GM12865 (cell line): ENCODE measurements at regions not wholly inside any gene's neighbourhood (a gene's known extent, or its start where the extent isn't known, plus 50 kb on each side); places are given as distances from the start of the nearest gene placed in this dataset.

Source experiments
- DNase-seq: peaks from one replicate; pipeline ENCODE4 v3.0.0; 2010; ENCODE audit warnings: low read depth
- H3K4me3 ChIP-seq: 2 replicates; pipeline ENCODE4 v1.5.1; 2011; ENCODE audit warnings: mild to moderate bottlenecking, low read depth, low read length, control low read depth
- TF ChIP-seq, protein P1 (sequence below): IDR thresholded peaks from 2 replicates; pipeline ENCODE4 v1.5.1; 2011; ENCODE audit warnings: low read length, control low read depth, low read depth, inconsistent platforms; ENCODE audit not compliant: insufficient read depth; ENCODE audit errors: missing control alignments

DNA sequence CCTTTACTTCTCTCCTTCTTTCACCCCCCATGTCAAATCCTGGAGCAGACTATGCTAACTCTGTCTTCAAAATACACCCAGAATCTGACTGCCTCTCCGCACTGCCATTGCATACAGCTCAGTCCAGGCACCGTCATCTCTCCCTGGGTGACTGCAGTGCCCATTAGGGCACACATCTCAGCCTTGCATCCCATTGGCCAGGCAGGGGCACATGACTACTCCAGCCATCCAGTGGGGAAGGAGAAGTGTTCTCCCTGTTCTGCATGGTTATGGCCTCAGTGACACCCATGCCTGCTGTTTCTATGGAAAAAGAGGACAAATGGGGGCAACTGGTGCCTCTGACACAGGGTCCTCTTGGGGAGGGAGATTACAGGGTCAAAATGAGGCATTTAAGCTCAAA is 270.5 kb downstream of the MATN1 start:
- TF ChIP-seq, protein P1, sequence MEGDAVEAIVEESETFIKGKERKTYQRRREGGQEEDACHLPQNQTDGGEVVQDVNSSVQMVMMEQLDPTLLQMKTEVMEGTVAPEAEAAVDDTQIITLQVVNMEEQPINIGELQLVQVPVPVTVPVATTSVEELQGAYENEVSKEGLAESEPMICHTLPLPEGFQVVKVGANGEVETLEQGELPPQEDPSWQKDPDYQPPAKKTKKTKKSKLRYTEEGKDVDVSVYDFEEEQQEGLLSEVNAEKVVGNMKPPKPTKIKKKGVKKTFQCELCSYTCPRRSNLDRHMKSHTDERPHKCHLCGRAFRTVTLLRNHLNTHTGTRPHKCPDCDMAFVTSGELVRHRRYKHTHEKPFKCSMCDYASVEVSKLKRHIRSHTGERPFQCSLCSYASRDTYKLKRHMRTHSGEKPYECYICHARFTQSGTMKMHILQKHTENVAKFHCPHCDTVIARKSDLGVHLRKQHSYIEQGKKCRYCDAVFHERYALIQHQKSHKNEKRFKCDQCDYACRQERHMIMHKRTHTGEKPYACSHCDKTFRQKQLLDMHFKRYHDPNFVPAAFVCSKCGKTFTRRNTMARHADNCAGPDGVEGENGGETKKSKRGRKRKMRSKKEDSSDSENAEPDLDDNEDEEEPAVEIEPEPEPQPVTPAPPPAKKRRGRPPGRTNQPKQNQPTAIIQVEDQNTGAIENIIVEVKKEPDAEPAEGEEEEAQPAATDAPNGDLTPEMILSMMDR = no peak
- no peak for DNase-seq
- H3K4me3 ChIP-seq = no peak overlapping the region

DNA sequence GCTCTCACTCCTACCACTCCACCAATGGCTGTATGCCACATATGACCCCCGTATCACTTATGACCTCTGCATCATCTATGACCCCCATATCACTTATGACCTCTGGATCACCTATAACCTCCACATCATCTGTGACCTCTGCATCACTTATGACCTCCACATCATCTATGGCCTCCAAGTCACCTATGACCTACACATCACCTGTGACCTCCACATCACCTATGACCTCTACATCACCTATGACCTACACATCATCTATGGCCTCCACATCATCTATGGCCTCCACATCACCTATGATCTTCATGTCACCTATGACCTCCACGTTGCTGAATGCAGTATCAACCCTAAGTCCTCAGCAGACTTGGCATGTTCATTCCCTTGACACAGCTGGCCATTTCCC is 271.2 kb downstream of the MATN1 start:
- H3K4me3 ChIP-seq = no peak overlapping the region
- TF ChIP-seq, protein P1 = no peak
- no peak for DNase-seq

DNA sequence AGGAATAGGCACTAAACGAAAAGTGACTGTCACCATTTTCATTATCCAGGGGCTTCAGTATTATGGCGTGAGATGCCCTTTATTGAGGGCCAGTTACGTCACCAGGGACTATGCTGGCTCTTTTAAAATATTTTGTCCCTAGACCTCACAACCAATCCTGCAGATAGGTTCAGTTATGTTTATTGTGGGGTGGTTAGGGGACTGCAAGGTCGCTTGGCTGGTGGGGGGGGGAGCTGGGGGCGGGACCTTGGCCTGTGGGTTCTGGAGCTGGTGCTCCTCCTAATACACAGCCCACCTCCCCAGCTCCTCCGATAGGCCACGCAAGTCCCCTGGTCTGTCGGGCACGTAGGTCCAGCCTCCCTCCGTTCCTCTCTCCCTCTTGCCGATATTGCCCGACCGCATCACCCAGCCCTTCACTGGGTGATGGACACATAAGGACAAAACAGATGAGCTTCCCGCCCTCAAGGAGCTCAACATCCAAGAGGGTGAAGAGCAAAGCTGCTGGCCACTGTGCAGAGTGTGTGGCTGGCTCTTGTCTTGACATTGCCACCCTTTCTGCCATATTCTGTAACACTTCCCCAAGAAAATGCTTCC is 271.8 kb downstream of the MATN1 start:
- no peak for DNase-seq
- TF ChIP-seq, protein P1 = no peak
- no peak overlapping the region for H3K4me3 ChIP-seq

DNA sequence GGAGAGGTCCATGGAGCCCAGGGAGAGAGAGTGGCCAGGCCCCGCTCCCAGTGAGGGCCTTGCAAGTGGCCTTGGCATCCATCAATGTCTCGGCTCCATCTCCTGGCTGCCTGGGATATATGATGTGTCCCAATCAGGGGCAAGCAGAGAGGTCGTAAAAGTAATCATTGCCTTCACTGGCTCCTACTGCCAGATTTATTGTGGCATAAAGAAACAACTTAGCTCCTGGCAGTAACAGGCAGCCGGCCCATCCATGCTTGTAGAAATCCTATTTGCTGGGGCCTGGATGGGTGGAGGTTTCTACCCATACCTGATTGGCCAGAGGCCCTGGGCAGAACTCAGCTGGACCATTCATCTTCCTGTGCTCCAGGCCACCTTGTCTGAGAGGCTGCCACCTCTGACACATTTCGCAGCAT is 272.6 kb downstream of the MATN1 start:
- no peak for DNase-seq
- H3K4me3 ChIP-seq = no peak overlapping the region
- TF ChIP-seq, protein P1 = no peak

DNA sequence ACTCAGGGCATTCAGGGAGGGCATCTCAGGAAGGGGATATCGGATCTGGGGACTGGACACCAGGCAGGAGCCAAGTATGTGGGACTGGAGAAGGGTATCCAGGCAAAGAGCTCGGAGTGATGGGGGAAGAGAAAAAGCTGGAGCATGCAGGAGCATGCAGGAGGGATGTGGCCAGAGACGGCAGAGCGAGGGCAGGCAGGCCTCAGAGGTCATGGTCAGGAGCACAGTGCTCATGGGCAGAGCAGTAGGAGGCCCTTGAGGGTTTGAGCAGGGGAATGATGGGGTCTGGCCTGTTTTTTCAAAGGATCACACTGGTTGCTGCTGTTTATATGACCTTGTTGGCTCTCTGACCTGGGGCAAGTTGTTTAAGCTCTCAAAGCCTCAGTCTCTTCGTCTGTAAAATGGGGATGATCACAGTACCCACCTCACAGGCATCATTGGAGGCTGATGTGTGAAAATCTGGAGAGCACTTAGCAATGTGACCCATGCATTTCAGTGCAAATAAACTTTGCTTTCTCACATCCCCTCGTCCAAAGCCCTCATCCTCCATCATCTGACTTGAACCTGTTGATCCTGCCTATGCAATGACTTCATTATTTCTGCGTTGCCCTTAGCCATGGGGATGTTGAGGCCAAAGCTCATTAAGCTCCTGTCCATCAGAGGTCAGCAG is 273.1 kb downstream of the MATN1 start:
- TF ChIP-seq, protein P1 = no peak
- DNase-seq = no peak
- no peak overlapping the region for H3K4me3 ChIP-seq

DNA sequence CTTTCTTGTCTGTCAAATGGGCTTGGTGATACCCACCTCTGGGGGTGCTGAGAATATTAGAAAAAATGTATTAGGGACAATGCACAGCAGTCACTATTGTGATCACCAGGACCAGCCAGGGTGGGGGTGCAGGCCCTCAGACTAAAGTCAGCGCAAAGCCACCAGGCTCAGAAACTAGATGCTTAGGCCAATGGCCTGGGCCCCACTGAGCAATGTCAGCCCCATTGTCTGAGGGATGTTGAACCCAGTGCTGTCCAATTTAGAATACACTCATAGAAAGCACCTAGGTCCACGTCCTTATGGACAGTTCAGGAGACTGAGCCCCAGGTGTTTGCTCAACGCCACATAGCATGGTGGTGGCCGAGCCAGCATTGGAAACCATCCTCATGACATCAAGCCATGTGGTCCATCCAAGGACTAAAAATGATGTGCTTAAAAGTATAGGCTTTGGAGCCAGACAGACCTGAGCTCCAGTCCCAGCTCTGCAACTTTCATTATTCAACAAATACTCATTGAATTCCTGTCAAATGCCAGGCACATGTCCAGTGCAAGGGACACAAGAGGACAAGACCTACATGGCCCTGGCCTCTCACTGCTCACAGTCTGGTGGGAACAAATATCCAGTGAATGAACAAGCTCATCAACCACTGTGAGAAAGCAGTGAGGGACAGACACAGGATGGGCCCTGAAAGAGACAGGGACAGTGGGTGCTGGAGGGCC is 273.8 kb downstream of the MATN1 start:
- TF ChIP-seq, protein P1 = no peak
- DNase-seq = no peak
- no peak overlapping the region for H3K4me3 ChIP-seq
